Adrenal gland (tissue), 9 donors: ENCODE measurements at regions not wholly inside any gene's neighbourhood (a gene's known extent, or its start where the extent isn't known, plus 50 kb on each side); places are given as distances from the start of the nearest gene placed in this dataset.

Source experiments
- DNase-seq, 7 donors: peaks; one replicate each; pipeline ENCODE4 v3.0.0-alpha.2; 2019 to 2020
- H3K27ac ChIP-seq, 5 donors: fragments of 200-600 bp; sonication (generic) in 4 of 5; 1 replicate in 3 of 5; 2 replicates in 2 of 5; pipeline versions ENCODE4 v1.5.1 to v1.8.0; 2016 to 2020; ENCODE audit warnings: mild to moderate bottlenecking in 1 of 5
- H3K27me3 ChIP-seq: fragments of 200-600 bp; 2 replicates; pipeline ENCODE4 v1.8.0; 2021
- H3K36me3 ChIP-seq, 2 donors: fragments of 200-600 bp; replicated peaks in 1 of 2; 1 replicate in 1 of 2; 2 replicates in 1 of 2; pipeline versions ENCODE4 v1.5.1 to v1.8.0; 2018 to 2022
- H3K4me1 ChIP-seq, 2 donors: fragments of 200-600 bp; replicated peaks in 1 of 2; 1 replicate in 1 of 2; 2 replicates in 1 of 2; pipeline versions ENCODE4 v1.5.1 to v1.8.0; 2018 to 2021
- H3K4me3 ChIP-seq, 4 donors: fragments of 200-600 bp; sonication (generic) in 3 of 4; one replicate each; pipeline ENCODE4 v1.5.1; 2016 to 2018
- H3K9me3 ChIP-seq, 3 donors: fragments of 200-600 bp; sonication (generic) in 1 of 3; replicated peaks in 1 of 3; 1 replicate in 2 of 3; 2 replicates in 1 of 3; pipeline versions ENCODE4 v1.5.1 to v1.8.0; 2016 to 2021
- POLR2A ChIP-seq, 2 donors: fragments of 450-650 bp; IDR thresholded peaks; one replicate each; pipeline ENCODE4 v1.6.1; 2017; ENCODE audit warnings: antibody characterized with exemption in 2 of 2, mild to moderate bottlenecking in 2 of 2, moderate library complexity in 1 of 2
- WGBS, 4 donors: extraction: QIAGEN DNeasy Blood & Tissue Kit in 2 of 4; methylation state at CpG; one replicate each; pipeline versions ENCODE4 v1.1.5 to v1.1.7; 2013 to 2017; 5-methylcytosine and 5-hydroxymethylcytosine counted together
- intact Hi-C, 2 donors: fragments of 100-400 bp; cut with DNase I; formaldehyde crosslinking; loops; one replicate each; pipeline versions ENCODE4 v1.14.1 to v1.15.0; 2022 to 2023
- TF ChIP-seq, protein P1 (sequence below), 6 experiments: fragments of 450-650 bp in 4 of 6; fragments of 200-600 bp in 2 of 6; sonication (generic) in 1 of 6; IDR thresholded peaks; 1 replicate in 5 of 6; 2 replicates in 1 of 6; pipeline versions ENCODE4 v1.5.1 to v1.8.0; 2016 to 2021; ENCODE audit warnings: antibody characterized with exemption in 6 of 6, mild to moderate bottlenecking in 2 of 6, moderate library complexity in 1 of 6
- donor health status: healthy with polysubstance abuse.
- donor health status: Bipolar disorder and iron deficiency.
- donor health status: DM: yes; HTN: yes; CAD: no.
- donor health status: DM: no; HTN: no; CAD: no.
- donor health status: DM: no; HTN: no; CAD: no.

DNA sequence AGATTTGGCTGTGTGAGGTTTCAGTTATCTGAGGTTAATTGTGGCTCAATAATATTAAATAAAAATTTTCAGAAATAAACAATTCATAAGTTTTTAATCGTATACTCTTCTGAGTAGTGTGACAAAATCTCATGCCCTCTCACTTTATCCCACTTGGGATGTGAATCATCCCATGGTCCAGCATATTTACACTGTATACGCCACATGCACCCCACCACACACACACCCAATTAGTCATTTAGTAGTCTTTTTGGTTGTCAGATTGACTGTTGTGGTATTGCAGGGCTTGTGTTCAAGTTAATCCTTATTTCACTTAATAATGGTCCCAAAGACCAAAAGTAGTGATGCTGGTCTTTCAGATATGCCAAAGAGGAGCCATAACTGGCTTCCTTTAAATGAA, 66.4 kb upstream of the PCDH9 start:
- no peak overlapping the region for H3K27ac ChIP-seq
- no peak overlapping the region for H3K4me3 ChIP-seq
- H3K36me3 ChIP-seq = no peaks in the 10 kb centered on the region
- H3K9me3 ChIP-seq = peaks cover 0 to 5% (median 0%) of the 10 kb centered on the region in 3 donors
- no peaks in the 10 kb centered on the region for H3K27me3 ChIP-seq
- no peaks in the 10 kb centered on the region for H3K4me1 ChIP-seq
- intact Hi-C loops = no loop called here
- no peak for DNase-seq
- WGBS, 4 donors = 77 to 90% (median 82%) methylated on average over 2 of the region's 2 CpGs
- TF ChIP-seq, protein P1, sequence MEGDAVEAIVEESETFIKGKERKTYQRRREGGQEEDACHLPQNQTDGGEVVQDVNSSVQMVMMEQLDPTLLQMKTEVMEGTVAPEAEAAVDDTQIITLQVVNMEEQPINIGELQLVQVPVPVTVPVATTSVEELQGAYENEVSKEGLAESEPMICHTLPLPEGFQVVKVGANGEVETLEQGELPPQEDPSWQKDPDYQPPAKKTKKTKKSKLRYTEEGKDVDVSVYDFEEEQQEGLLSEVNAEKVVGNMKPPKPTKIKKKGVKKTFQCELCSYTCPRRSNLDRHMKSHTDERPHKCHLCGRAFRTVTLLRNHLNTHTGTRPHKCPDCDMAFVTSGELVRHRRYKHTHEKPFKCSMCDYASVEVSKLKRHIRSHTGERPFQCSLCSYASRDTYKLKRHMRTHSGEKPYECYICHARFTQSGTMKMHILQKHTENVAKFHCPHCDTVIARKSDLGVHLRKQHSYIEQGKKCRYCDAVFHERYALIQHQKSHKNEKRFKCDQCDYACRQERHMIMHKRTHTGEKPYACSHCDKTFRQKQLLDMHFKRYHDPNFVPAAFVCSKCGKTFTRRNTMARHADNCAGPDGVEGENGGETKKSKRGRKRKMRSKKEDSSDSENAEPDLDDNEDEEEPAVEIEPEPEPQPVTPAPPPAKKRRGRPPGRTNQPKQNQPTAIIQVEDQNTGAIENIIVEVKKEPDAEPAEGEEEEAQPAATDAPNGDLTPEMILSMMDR (IDR thresholded peaks at IDR 0.05) = no peak
- no peak for TF ChIP-seq POLR2A (IDR thresholded peaks at IDR 0.05)

DNA sequence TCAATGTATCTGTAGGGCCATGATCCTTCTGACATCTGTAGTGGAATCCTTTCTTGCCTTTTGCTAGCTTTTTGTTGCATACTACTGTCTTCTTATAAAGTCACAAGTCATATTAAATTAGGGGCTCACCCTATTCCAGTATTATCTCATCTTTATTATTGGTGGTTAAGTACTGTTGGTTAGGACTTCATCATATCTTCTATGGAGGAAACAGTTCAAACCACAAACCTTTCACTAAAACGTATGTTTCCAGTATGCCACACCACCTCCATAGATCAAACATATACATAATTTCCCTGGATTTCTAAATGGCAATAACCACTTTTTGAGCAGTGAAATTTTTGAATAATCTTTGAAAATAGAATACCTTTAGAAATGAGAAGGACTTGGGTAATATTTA, 62.8 kb upstream of the PCDH9 start:
- no peak overlapping the region for H3K27ac ChIP-seq
- peaks cover 0 to 5% (median 0%) of the 10 kb centered on the region in 3 donors for H3K9me3 ChIP-seq
- H3K4me3 ChIP-seq = no peak overlapping the region
- no peaks in the 10 kb centered on the region for H3K27me3 ChIP-seq
- no peaks in the 10 kb centered on the region for H3K36me3 ChIP-seq
- WGBS, 4 donors = 44 to 67% (median 59%) methylated on average over 1 of the region's 1 CpG
- DNase-seq = no peak
- intact Hi-C loops = no loop called here
- no peaks in the 10 kb centered on the region for H3K4me1 ChIP-seq
- TF ChIP-seq, protein P1 (IDR thresholded peaks at IDR 0.05) = no peak
- no peak for TF ChIP-seq POLR2A (IDR thresholded peaks at IDR 0.05)

DNA sequence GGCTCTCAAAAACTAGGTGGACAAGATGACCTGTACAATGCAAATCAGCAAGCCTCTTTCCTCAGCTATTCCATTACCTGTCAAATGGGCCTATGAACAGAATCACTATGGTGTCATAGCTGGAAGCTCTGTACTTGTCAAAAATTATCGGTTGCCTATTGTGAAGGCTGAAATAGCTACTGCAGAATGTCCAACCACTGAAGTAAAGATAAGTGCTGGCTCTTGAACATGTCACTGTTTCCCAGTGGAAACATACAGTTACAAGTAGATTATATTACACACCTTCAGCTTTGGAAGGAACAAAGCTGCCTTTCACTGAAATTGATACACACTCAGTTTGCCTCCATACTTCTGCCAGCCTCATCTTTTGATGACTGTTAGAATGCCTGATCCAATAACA, 55.5 kb upstream of the PCDH9 start:
- Histone ChIP-seq H3K4me3 (no peak overlapping the region), H3K27me3 (no peaks in the 10 kb centered on the region), H3K36me3 (no peaks in the 10 kb centered on the region), H3K4me1 (no peaks in the 10 kb centered on the region), H3K27ac (no peak overlapping the region), H3K9me3 (no peaks in the 10 kb centered on the region)
- no peak for TF ChIP-seq POLR2A (IDR thresholded peaks at IDR 0.05)
- TF ChIP-seq, protein P1 (IDR thresholded peaks at IDR 0.05) = no peak
- WGBS, 4 donors = 84 to 100% (median 95%) methylated on average over 1 of the region's 1 CpG
- DNase-seq = no peak
- intact Hi-C loops = no loop called here

DNA sequence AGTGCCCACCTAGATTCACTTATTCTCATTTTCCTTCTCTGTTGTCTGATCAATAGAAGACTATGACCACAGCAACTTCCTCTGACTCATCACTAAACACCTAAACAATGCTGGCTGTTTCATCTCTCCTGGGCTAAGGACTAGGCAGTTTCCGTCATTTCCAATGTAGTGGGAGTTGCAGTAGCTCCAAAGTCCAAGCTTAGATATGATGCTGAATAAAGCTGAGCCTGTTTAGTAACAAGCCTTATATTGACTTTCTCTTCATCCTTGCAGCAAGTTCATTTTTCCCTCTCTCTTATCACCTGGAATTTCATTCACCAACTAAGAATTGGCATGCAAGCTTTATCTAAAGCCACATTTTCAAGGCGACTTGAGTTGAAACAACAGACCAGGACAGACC, 53.5 kb upstream of the PCDH9 start:
- 56 to 88% (median 58%) methylated on average over 2 of the region's 2 CpGs for WGBS, 4 donors
- H3K27ac ChIP-seq = no peak overlapping the region
- H3K9me3 ChIP-seq = no peaks in the 10 kb centered on the region
- no peak for DNase-seq
- no peaks in the 10 kb centered on the region for H3K4me1 ChIP-seq
- no peaks in the 10 kb centered on the region for H3K27me3 ChIP-seq
- no peaks in the 10 kb centered on the region for H3K36me3 ChIP-seq
- TF ChIP-seq, protein P1 (IDR thresholded peaks at IDR 0.05) = no peak
- TF ChIP-seq POLR2A (IDR thresholded peaks at IDR 0.05) = no peak
- intact Hi-C loops = no loop called here
- no peak overlapping the region for H3K4me3 ChIP-seq
